GM12878 (cell line): ENCODE measurements at regions not wholly inside any gene's neighbourhood (a gene's known extent, or its start where the extent isn't known, plus 50 kb on each side); places are given as distances from the start of the nearest gene placed in this dataset.

Experiments
- ATAC-seq: fragments of 200-7000 bp; cut with Tn5 transposase; 3 replicates; pipeline ENCODE4 v1.9.1; 2020; ENCODE audit warnings: mild to moderate bottlenecking, moderate library complexity
- BruUV-seq: library from RNA; stranded (reverse); fragments of 400-500 nt; replicated peaks from 2 replicates; lab custom pipeline; 2021; lab: Mats Ljungman, UMichigan
- CTCF ChIA-PET: fragments of 300-600 bp; sonication (Branson Sonifier 250); formaldehyde crosslinking; extraction: SDS; loops from one replicate; lab custom pipeline; 2021; ENCODE audit warnings: inconsistent platforms; lab: Yijun Ruan, JAX
- POLR2A ChIA-PET: fragments of 350-600 bp; formaldehyde crosslinking; extraction: SDS; loops from one replicate; lab custom pipeline; 2021; ENCODE audit warnings: inconsistent platforms; lab: Charles Lee
- RAD21 ChIA-PET: fragments of 300-600 bp; sonication (Branson Sonifier 250); formaldehyde crosslinking; loops from one replicate; lab custom pipeline; 2023; ENCODE audit warnings: antibody characterized with exemption; ENCODE audit not compliant: unreplicated experiment; lab: Charles Lee
- SMC1A ChIA-PET: fragments of 300-600 bp; sonication (Branson Sonifier 250); formaldehyde crosslinking; loops from one replicate; lab custom pipeline; 2023; ENCODE audit not compliant: unreplicated experiment, uncharacterized antibody; lab: Charles Lee
- DNase-seq: peaks from one replicate; pipeline ENCODE4 v3.0.0-alpha.2; 2011; ENCODE audit warnings: low read depth, low spot score
- FAIRE-seq: peaks from 3 replicates; lab custom pipeline; 2011; peaks lifted over from hg19 to GRCh38; lab: Jason Lieb, UNC
- H2AFZ ChIP-seq: 2 replicates; pipeline ENCODE4 v1.6.0; 2011; ENCODE audit warnings: low read depth, low read length, control low read depth; ENCODE audit not compliant: control insufficient read depth
- H3K27ac ChIP-seq: 2 replicates; pipeline ENCODE4 v1.5.1; 2011; ENCODE audit warnings: control low read depth; ENCODE audit not compliant: control insufficient read depth, insufficient read depth
- H3K27me3 ChIP-seq, 2 experiments: replicated peaks in 1 of 2; 2 replicates each; pipeline versions ENCODE4 v1.6.0 to v1.6.1; 2011; ENCODE audit warnings: low read length in 1 of 2; ENCODE audit not compliant: control insufficient read depth in 2 of 2, insufficient read depth in 2 of 2
- H3K36me3 ChIP-seq, 2 experiments: 2 replicates each; pipeline ENCODE4 v1.5.1; 2011; ENCODE audit warnings: low read length in 1 of 2; ENCODE audit not compliant: control insufficient read depth in 2 of 2, insufficient read depth in 2 of 2
- H3K4me1 ChIP-seq: 2 replicates; pipeline ENCODE4 v1.6.1; 2011; ENCODE audit warnings: mild to moderate bottlenecking, low read length, moderate library complexity, mixed read lengths; ENCODE audit not compliant: control insufficient read depth, insufficient read depth
- H3K4me2 ChIP-seq: 2 replicates; pipeline ENCODE4 v1.6.0; 2011; ENCODE audit warnings: control low read depth; ENCODE audit not compliant: control insufficient read depth, insufficient read depth
- H3K4me3 ChIP-seq: fragments of 200-600 bp; sonication (generic); 2 replicates; pipeline ENCODE4 v1.5.1; 2016
- H3K79me2 ChIP-seq: 2 replicates; pipeline ENCODE4 v1.6.0; 2011; ENCODE audit warnings: low read length; ENCODE audit not compliant: control insufficient read depth, insufficient read depth
- H3K9ac ChIP-seq: 2 replicates; pipeline ENCODE4 v1.8.0; 2011; ENCODE audit warnings: low read length, control low read depth, mixed read lengths; ENCODE audit not compliant: control insufficient read depth, insufficient read depth
- H3K9me3 ChIP-seq: replicated peaks from 3 replicates; pipeline ENCODE4 v1.5.1; 2011; ENCODE audit warnings: mild to moderate bottlenecking, low read length; ENCODE audit not compliant: control insufficient read depth, insufficient read depth
- H4K20me1 ChIP-seq: 2 replicates; pipeline ENCODE4 v1.6.0; 2011; ENCODE audit not compliant: control insufficient read depth, insufficient read depth
- BACH1 ChIP-seq: fragments of 450-650 bp; IDR thresholded peaks from 2 replicates; pipeline ENCODE4 v1.6.1; 2017; ENCODE audit warnings: mild to moderate bottlenecking, borderline replicate concordance
- BCL11A ChIP-seq: IDR thresholded peaks from 2 replicates; pipeline ENCODE4 v1.6.1; 2011; ENCODE audit warnings: low read depth, low read length
- BCL3 ChIP-seq: IDR thresholded peaks from 2 replicates; pipeline ENCODE4 v1.6.1; 2011; ENCODE audit warnings: borderline replicate concordance, low read depth, mild to moderate bottlenecking, moderate library complexity, low read length; ENCODE audit not compliant: insufficient read depth, poor library complexity, severe bottlenecking
- CBFB ChIP-seq: IDR thresholded peaks from 2 replicates; pipeline ENCODE4 v1.6.1; 2016; ENCODE audit warnings: antibody characterized with exemption, low read depth
- HCFC1 ChIP-seq: fragments of 150-350 bp; IDR thresholded peaks from 2 replicates; pipeline ENCODE4 v1.6.1; 2014; ENCODE audit warnings: low read length
- IRF5 ChIP-seq: fragments of 450-650 bp; IDR thresholded peaks from 2 replicates; pipeline ENCODE4 v1.6.1; 2017; ENCODE audit warnings: borderline replicate concordance
- MLLT1 ChIP-seq: fragments of 450-650 bp; IDR thresholded peaks from 2 replicates; pipeline ENCODE4 v1.6.1; 2016; ENCODE audit warnings: mild to moderate bottlenecking
- NBN ChIP-seq: fragments of 450-650 bp; IDR thresholded peaks from 2 replicates; pipeline ENCODE4 v1.6.1; 2016
- POLR2A ChIP-seq: IDR thresholded peaks from 2 replicates; pipeline ENCODE4 v1.6.1; 2011; ENCODE audit warnings: low read depth, mild to moderate bottlenecking, low read length
- RBBP5 ChIP-seq: fragments of 200-600 bp; sonication (generic); conservative IDR thresholded peaks from 2 replicates; pipeline ENCODE4 v1.6.1; 2016
- ZSCAN29 ChIP-seq: fragments of 450-650 bp; IDR thresholded peaks from 2 replicates; pipeline ENCODE4 v1.6.1; 2017; ENCODE audit warnings: mild to moderate bottlenecking, moderate library complexity
- WGBS: methylation state at CpG from one replicate; pipeline ENCODE4 v1.1.6; 2016; ENCODE audit warnings: low lambda C conversion rate; ENCODE audit not compliant: insufficient replicate concordance, insufficient coverage; ENCODE audit errors: missing lambda C conversion rate; 5-methylcytosine and 5-hydroxymethylcytosine counted together
- in situ Hi-C: fragments of 300-500 bp; cut with MboI; formaldehyde crosslinking; loops from 9 replicates; pipeline ENCODE4 v1.14.3; 2018; ENCODE audit warnings: mixed read lengths
- intact Hi-C: fragments of 100-400 bp; cut with micrococcal nuclease; formaldehyde crosslinking; loops from one replicate; pipeline ENCODE4 v1.14.2; 2022; ENCODE audit not compliant: unreplicated experiment

GRCh38 chr14:34003082-34003668 is 52.3 kb upstream of the EGLN3 start:
- peak; percentile 55 for ATAC-seq
- BruUV-seq: no TSS peak
- no peaks in the 10 kb centered on the region; the same call in 2 of the 3 replicates for H3K9me3 ChIP-seq
- no peak for TF ChIP-seq ZSCAN29
- no peak for TF ChIP-seq IRF5
- no peak for TF ChIP-seq BACH1
- TF ChIP-seq POLR2A: no peak
- no peak for TF ChIP-seq MLLT1
- TF ChIP-seq BCL3: no peak
- no peak for TF ChIP-seq HCFC1
- TF ChIP-seq BCL11A: no peak
- TF ChIP-seq CBFB: no peak
- no peak for TF ChIP-seq RBBP5
- TF ChIP-seq NBN: no peak
- TF ChIP-seq, all 136 proteins: peak for 0
- intact Hi-C loops: no loop called here
- FAIRE-seq (no peak), DNase-seq (no peak)
- Histone ChIP-seq H3K27me3 (no peaks in the 10 kb centered on the region), H3K4me1 (peaks cover 6% of the 10 kb centered on the region), H3K36me3 (no peaks in the 10 kb centered on the region), H4K20me1 (no peaks in the 10 kb centered on the region), H3K4me2 (peak overlapping the region; percentile 34), H3K9ac (no peak overlapping the region), H2AFZ (no peak overlapping the region), H3K27ac (no peak overlapping the region), H3K4me3 (no peak overlapping the region), H3K79me2 (no peaks in the 10 kb centered on the region)
- 32% methylated on average over 4 of the region's 4 CpGs for WGBS
- ChIA-PET RAD21 (interaction anchor here (0.7 to 4.4 kb wide), 13 partner anchors 9 to 160 kb away, joined by 3 to 16 read pairs (median 4); no protein-coding TSS in a partner anchor), SMC1A (interaction anchor here (0.6 to 10.9 kb wide), 25 partner anchors 11 to 327 kb away, joined by 3 to 132 read pairs (median 5); no protein-coding TSS in a partner anchor), CTCF (interaction anchor here (0.6 to 2.7 kb wide), 19 partner anchors 9 to 327 kb away, joined by 3 to 16 read pairs (median 4); no protein-coding TSS in a partner anchor), POLR2A (interaction anchor here (0.7 to 4.2 kb wide), 12 partner anchors 9 to 50 kb away, joined by 3 to 26 read pairs (median 5); no protein-coding TSS in a partner anchor)
- in situ Hi-C loops: no loop called here
